HG02973 (cell line): ENCODE measurements at regions not wholly inside any gene's neighbourhood (a gene's known extent, or its start where the extent isn't known, plus 50 kb on each side); places are given as distances from the start of the nearest gene placed in this dataset.
A peak's percentile ranks its signal among the peaks of the same experiment; 100 is the strongest.

ENCODE experiments used
- ATAC-seq: cut with Tn5 transposase; IDR thresholded peaks from one replicate; pipeline ENCODE4 v1.9.1; 2021; ENCODE audit warnings: moderate library complexity; ENCODE audit not compliant: unreplicated experiment

GRCh38 chr5:124477577-124477976, 268.9 kb downstream of the ZNF608 start:
- no peak for ATAC-seq

DNA sequence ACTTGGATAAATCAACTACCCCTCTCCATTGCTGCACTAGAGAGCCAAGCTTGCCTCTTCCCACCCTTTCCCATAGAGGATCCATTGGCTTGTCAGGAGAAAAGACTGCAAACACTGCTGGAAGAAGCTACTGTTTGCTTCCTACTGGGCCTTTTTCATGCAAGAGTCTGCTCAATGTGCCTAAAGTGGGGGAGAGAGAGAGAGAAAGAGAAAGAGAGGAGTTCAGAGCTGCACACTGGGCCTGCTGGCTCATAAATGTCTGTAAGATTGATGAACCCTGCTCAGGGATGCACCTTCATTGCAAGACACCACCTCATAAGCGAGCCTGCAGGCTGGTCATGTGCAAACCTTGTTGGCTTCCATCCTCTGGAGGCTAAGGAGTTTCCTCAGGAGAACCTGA, 269.4 kb downstream of the ZNF608 start:
- ATAC-seq, result no peak

- ATAC-seq, result no peak
Measured at GRCh38 chr5:124474528-124475215, 271.8 kb downstream of the ZNF608 start.

- no peak for ATAC-seq
Measured at GRCh38 chr5:124468671-124469411, 277.6 kb downstream of the ZNF608 start.

DNA sequence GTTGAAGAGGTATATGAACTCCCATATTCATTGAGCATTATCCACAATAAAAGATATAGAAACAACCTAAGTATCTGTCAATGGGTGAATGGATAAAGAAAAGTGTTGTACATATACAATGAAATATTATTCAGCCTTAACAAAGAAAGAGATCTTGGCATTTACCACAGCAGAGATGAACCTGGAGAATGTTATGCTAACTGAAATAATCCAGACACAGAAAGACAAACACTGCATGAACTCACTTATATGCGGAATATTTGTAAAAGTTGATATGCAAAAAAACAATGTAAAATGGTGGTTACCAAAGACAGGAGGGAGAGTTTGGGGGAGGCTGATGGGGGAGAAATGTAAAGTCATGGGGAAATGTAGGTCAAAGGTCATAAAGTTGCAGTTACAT, 278.7 kb downstream of the ZNF608 start:
- no peak for ATAC-seq

GRCh38 chr5:124466011-124466410, 280.4 kb downstream of the ZNF608 start:
- no peak for ATAC-seq

DNA sequence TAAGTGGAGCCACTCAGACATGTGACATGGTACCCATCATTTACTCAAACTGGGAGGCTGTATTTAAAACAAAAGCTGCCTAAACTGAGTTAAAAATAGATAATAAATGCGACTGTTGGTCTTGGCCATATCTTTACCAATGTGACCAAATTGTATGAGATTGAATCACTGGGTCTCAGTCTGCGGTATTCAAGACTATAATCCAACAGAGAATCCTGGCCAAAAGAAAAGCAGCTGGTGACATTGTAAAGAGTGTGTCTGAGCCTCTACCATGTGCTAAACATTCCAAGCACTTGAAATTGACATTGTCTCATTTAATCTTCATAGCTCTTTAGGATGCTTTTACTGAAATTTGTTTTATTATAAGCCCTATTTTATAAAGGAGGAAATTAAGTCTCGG, 282.6 kb downstream of the ZNF608 start:
- ATAC-seq, result no peak

DNA sequence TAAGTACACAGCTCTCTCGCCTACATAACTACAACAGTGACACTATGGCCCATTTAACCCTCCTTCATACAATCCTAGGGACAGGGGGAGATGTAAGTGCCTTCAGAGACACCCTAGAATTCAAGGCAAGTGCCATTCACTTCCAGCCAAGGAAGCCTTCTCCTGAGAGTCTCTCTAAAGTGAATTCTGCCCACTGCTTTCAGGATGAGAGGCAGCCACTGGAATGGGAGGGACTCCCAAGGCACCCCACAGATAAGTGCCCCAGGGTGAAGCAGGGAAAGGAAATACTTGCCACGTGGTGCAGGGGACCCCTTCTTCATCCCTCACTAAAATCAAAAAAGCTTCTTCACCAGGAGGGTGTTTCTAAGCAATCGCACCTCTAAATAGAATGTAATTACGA, 283.7 kb downstream of the ZNF608 start:
- no peak for ATAC-seq

DNA sequence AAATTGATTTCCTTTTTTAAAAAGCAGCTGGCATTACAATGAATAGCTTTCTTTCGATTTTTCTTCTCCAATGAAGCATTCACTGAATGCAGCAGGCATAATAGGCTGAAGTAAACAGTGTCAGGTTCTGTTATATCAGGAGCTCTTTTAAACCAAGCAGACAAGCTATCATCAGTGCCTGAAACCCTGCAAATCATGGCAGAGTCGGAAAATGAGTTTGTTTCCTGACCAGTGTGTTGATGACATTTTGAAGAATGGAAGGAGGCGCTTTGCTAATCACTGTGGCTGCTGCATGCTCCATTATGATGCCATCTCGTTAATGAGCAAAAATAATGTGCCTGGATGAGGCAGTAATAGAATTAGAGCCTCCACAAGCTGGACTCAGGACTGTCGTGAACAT, 284.5 kb downstream of the ZNF608 start:
- no peak for ATAC-seq

DNA sequence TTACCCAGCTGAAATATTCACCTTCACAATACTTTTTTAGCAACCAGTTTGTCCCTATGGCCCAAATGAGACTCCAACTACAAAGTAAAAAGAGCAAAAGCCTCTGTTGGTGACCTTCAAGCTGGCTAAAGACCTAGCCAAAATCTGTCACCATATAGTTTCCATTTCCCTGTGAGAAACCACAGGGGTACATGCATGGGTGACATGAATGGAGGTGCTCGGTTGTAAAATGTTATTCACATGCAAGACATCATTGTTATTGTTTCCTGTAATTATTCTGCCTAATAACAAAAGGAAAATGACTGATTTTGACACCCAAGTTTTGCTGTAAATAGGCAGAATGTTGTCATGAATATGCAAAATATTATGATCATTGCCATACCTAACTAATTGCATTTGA, 285.3 kb downstream of the ZNF608 start:
- no peak for ATAC-seq

DNA sequence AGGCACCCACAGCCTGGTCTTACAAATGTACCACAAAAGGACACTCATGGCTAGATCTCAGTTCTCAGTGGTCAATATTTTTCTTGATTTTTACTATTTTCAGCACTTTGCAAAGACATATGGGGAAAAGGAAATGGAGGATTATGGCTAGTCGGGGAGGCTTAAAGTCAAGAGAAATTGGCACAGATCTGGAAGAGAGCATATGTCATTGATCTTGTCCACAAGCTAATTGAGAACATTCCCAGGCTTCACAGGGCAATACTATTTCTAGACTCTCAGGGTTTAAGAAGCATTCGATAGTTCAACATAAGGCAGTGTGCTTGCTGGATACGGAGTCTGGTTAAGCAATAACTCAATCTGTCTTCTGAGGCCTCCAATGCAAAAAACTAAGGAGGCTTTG, 285.8 kb downstream of the ZNF608 start:
- ATAC-seq, result no peak

GRCh38 chr5:124459984-124460383, 286.5 kb downstream of the ZNF608 start:
- ATAC-seq, result no peak

GRCh38 chr5:124457901-124458300, 288.5 kb downstream of the ZNF608 start:
- ATAC-seq, result no peak

DNA sequence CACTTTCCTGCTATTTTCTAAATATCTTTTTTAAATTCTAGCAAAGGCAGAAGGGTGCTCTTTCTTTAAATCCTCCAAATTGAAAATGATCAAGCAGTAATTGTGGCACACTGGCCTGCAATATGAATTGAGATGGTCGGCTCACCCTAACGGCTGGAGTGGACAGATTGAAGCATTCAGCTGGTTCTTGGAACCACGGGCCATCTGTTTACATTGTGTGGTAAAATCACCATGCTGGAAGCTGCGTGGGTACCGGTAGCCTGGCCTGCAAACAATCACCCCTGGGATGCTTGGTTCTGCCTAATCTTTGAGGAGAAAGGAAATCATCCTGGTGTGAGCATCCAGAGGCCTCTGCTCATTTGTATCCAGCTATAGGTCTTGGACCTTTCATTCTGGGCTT, 289.3 kb downstream of the ZNF608 start:
- ATAC-seq, result no peak

DNA sequence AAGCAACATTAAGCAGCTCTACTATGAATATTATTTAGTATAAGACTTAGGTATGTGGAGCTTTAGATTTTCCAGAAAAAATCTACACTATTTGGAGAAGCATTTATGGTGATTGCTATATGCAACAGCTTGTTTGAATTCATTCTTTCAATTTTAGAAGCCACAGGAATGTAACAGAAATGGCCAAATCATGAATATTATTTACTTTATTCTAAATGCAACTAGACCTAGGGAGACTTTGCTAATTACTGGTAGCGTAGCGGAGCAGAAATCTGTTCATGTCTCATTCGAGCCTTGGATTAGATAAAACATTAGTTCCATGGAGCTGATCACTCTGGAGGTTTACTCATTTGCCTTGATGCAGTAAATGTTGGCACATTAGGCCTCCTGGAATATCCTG, 290.2 kb downstream of the ZNF608 start:
- no peak for ATAC-seq

DNA sequence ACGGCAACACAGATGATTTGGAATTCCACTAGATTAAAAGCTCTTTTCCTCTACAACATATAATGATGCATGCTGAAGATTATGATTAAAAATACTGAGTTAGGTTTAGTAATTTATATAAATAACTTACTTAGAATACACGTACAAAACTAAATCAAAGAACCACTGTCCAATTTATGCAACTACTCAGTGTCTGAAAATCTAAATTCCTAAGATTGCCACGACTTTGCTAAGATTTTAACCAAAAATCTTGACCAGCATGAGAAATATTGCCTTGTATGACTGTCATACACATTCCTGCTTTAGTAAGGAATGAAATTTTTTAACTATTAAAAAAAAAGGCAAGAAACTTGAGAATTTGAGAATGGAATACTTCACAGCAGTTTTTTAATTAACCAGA, 292.4 kb downstream of the ZNF608 start:
- ATAC-seq, result no peak

DNA sequence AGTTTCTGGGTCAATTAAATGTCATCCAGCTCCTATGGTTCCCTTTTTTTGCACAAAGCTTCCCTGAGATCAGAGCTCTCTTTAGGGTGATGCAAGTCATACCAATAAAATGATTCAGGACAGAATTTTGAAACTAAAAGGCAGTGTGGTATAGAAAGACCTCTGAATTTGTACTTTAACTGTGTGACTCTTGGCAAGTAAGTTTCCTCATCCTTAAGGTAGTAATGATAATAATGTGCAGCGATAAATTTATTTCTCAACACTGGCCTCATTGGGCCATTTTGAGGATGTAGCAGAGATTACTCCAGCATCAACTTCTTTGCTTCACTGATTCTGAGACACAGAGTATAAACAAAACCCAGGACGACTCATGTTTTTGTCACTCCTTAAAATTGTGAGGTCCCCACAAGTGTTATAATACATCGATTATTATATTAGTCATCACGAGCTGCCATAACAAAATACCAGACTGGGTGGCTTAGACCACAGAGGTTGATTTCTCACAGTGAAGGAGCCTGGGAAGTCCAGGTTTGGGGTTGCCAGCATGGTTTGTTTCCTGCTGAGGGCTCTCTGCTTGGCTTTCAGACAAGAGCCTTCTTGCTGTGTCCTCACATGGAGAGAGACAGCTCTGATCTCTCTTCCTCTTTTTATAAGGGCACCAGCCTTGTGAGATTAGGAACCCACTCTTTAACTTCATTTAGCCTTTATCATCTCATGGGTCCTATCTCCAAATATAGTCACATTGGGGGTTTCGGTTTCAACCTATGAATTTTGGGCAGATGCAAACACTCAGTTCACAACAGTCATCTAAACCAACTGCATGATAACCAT, 293.0 kb downstream of the ZNF608 start:
- ATAC-seq, result peak; percentile 95

DNA sequence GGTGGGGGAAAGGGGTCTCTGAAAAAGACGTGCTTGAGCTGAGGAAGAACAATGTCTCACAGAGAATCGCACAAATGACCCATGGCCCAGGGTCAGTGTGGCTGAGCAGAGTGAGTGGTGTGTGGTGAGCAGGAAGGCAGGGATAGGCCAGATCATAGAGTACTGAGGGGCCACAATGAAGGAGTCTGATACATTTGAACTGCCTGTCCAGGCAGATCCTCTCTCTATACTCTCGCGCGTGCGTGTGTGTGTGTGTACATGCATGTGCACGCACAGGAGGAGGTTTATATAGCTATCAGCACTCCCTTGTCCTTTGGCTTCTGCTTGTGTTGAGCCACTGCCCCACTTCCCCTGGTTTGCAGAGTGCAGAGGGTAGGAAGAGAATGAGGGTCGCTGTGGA, 294.0 kb downstream of the ZNF608 start:
- ATAC-seq, result no peak

GRCh38 chr5:124451721-124452383, 294.6 kb downstream of the ZNF608 start:
- ATAC-seq, result no peak

DNA sequence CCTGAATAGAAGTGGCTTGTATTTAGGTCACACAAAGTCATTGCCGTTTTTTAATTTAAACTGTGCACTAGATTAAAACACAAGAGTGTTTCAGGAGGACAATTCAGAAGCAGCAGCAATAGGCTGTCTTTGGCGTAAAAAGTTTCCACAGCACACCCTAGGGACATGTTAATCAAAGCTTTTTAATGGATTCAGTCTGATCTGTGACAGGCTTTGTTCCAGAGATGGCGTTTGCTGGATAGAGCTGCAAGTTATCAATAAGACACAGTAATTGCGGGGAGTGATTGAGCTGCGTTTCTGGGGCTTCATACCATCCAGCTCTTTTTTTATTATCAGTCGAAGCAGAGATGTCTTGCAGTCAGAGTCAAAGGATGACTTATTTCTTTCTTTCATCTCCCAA, 300.3 kb downstream of the ZNF608 start:
- no peak for ATAC-seq

DNA sequence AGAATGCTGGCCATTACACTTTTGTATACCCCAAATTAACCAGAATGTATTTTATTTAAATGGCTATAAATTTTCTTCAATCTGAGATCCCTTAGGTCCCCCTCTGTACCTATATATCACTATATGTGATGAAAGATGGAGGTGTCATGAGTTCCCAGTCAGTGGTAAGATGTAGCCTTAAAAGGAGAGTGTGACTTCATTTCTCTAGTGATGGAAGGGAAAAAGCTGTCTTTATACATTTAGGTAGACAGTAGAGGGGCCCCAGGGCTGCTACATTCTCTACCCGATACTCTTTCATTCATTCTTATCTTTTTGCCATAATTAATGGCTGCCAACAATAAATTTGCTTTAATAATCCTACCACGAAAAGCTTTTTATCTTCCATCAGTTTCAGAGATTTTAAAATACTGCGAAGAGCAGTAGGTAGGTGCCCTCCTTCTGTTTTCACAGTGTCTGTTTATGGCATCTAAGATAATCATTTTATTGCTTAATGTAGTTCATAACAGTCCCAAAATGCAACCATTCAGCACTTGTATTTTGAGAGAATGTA, 301.3 kb downstream of the ZNF608 start:
- no peak for ATAC-seq
